ENCODE measurements at regions not wholly inside any gene's neighbourhood (a gene's known extent, or its start where the extent isn't known, plus 50 kb on each side); places are given as distances from the start of the nearest gene placed in this dataset.

- Histone ChIP-seq H3K4me1 (ENCODE audit: insufficient read depth, low read length) (no peaks in the 10 kb centered on the region), H3K27me3 (ENCODE audit: insufficient read depth, low read length, poor library complexity, severe bottlenecking) (no peaks in the 10 kb centered on the region), H3K9me3 (ENCODE audit: low read length) (no peaks in the 10 kb centered on the region), H3K27ac (ENCODE audit: low read depth, low read length) (no peak overlapping the region), H3K4me3 (ENCODE audit: low read length) (no peak overlapping the region), H3K36me3 (ENCODE audit: insufficient read depth, low read length) (no peaks in the 10 kb centered on the region)
- Mint-ChIP-seq H3K27me3 (peaks cover 7 to 17% of the 10 kb centered on the region in 2 donors), H3K4me1 (no peaks in the 10 kb centered on the region), H3K36me3 (no peaks in the 10 kb centered on the region), H3K9me3 (peaks cover 0 to 4% (median 0%) of the 10 kb centered on the region in 5 donors), H3K27ac (no peak overlapping the region), H3K4me3 (no peak overlapping the region)
- no peak for DNase-seq
- CTCF ChIA-PET: no interaction called here
- POLR2A ChIA-PET: no interaction called here
Measured at GRCh38 chr5:37902323-37902722, 62.5 kb upstream of the GDNF start.

GRCh38 chr5:37900692-37901091, 60.9 kb upstream of the GDNF start:
- ChIA-PET CTCF (no interaction called here), POLR2A (no interaction called here)
- Mint-ChIP-seq H3K9me3 (peaks cover 0 to 6% (median 0%) of the 10 kb centered on the region in 5 donors), H3K36me3 (no peaks in the 10 kb centered on the region), H3K4me1 (no peaks in the 10 kb centered on the region), H3K27me3 (peaks cover 7 to 18% of the 10 kb centered on the region in 2 donors), H3K4me3 (no peak overlapping the region), H3K27ac (no peak overlapping the region)
- Histone ChIP-seq H3K27me3 (ENCODE audit: insufficient read depth, low read length, poor library complexity, severe bottlenecking) (no peaks in the 10 kb centered on the region), H3K4me1 (ENCODE audit: insufficient read depth, low read length) (no peaks in the 10 kb centered on the region), H3K9me3 (ENCODE audit: low read length) (no peaks in the 10 kb centered on the region), H3K36me3 (ENCODE audit: insufficient read depth, low read length) (no peaks in the 10 kb centered on the region), H3K27ac (ENCODE audit: low read depth, low read length) (no peak overlapping the region), H3K4me3 (ENCODE audit: low read length) (no peak overlapping the region)
- no peak for DNase-seq

- H3K36me3 Mint-ChIP-seq: no peaks in the 10 kb centered on the region
- Histone ChIP-seq H3K4me1 (ENCODE audit: insufficient read depth, low read length) (no peaks in the 10 kb centered on the region), H3K27me3 (ENCODE audit: insufficient read depth, low read length, poor library complexity, severe bottlenecking) (no peaks in the 10 kb centered on the region), H3K9me3 (ENCODE audit: low read length) (no peaks in the 10 kb centered on the region), H3K36me3 (ENCODE audit: insufficient read depth, low read length) (no peaks in the 10 kb centered on the region), H3K27ac (ENCODE audit: low read depth, low read length) (no peak overlapping the region), H3K4me3 (ENCODE audit: low read length) (no peak overlapping the region)
- H3K4me3 Mint-ChIP-seq: no peak overlapping the region
- no peak for DNase-seq
- H3K27ac Mint-ChIP-seq: no peak overlapping the region
- ChIA-PET POLR2A (no interaction called here), CTCF (no interaction called here)
- H3K9me3 Mint-ChIP-seq: peaks cover 0 to 6% (median 0%) of the 10 kb centered on the region in 5 donors
- H3K27me3 Mint-ChIP-seq: peaks cover 5 to 18% of the 10 kb centered on the region in 2 donors
- H3K4me1 Mint-ChIP-seq: no peaks in the 10 kb centered on the region
Measured at GRCh38 chr5:37899037-37899436, 59.2 kb upstream of the GDNF start.

- DNase-seq: no peak
- H3K27me3 Mint-ChIP-seq: peaks cover 5 to 18% of the 10 kb centered on the region in 2 donors
- H3K9me3 Mint-ChIP-seq: peaks cover 0 to 2% (median 0%) of the 10 kb centered on the region in 5 donors
- H3K4me3 Mint-ChIP-seq: no peak overlapping the region
- Histone ChIP-seq H3K9me3 (ENCODE audit: low read length) (no peaks in the 10 kb centered on the region), H3K27ac (ENCODE audit: low read depth, low read length) (no peak overlapping the region), H3K36me3 (ENCODE audit: insufficient read depth, low read length) (no peaks in the 10 kb centered on the region), H3K4me1 (ENCODE audit: insufficient read depth, low read length) (no peaks in the 10 kb centered on the region), H3K27me3 (ENCODE audit: insufficient read depth, low read length, poor library complexity, severe bottlenecking) (no peaks in the 10 kb centered on the region), H3K4me3 (ENCODE audit: low read length) (no peak overlapping the region)
- POLR2A ChIA-PET: no interaction called here
- no peak overlapping the region for H3K27ac Mint-ChIP-seq
- CTCF ChIA-PET: no interaction called here
- no peaks in the 10 kb centered on the region for H3K36me3 Mint-ChIP-seq
- no peaks in the 10 kb centered on the region for H3K4me1 Mint-ChIP-seq
Measured at GRCh38 chr5:37896159-37896558, 56.3 kb upstream of the GDNF start.

- no peaks in the 10 kb centered on the region for H3K4me1 ChIP-seq (ENCODE audit: insufficient read depth, low read length)
- Mint-ChIP-seq H3K9me3 (peaks cover 0 to 2% (median 0%) of the 10 kb centered on the region in 5 donors), H3K4me3 (no peak overlapping the region), H3K27me3 (peaks cover 0 to 7% of the 10 kb centered on the region in 2 donors), H3K36me3 (no peaks in the 10 kb centered on the region), H3K27ac (no peak overlapping the region), H3K4me1 (no peaks in the 10 kb centered on the region)
- ChIA-PET CTCF (no interaction called here), POLR2A (no interaction called here)
- DNase-seq: no peak
- no peak overlapping the region for H3K4me3 ChIP-seq (ENCODE audit: low read length)
- no peaks in the 10 kb centered on the region for H3K27me3 ChIP-seq (ENCODE audit: insufficient read depth, low read length, poor library complexity, severe bottlenecking)
- H3K27ac ChIP-seq (ENCODE audit: low read depth, low read length): no peak overlapping the region
- no peaks in the 10 kb centered on the region for H3K9me3 ChIP-seq (ENCODE audit: low read length)
- H3K36me3 ChIP-seq (ENCODE audit: insufficient read depth, low read length): no peaks in the 10 kb centered on the region
Measured at GRCh38 chr5:37893434-37894134, 53.7 kb upstream of the GDNF start.

- H3K27me3 ChIP-seq (ENCODE audit: insufficient read depth, low read length, poor library complexity, severe bottlenecking): no peaks in the 10 kb centered on the region
- H3K4me1 ChIP-seq (ENCODE audit: insufficient read depth, low read length): no peaks in the 10 kb centered on the region
- no peaks in the 10 kb centered on the region for H3K36me3 Mint-ChIP-seq
- H3K27me3 Mint-ChIP-seq: peaks cover 0 to 5% of the 10 kb centered on the region in 2 donors
- no peak overlapping the region for H3K4me3 Mint-ChIP-seq
- H3K27ac ChIP-seq (ENCODE audit: low read depth, low read length): no peak overlapping the region
- H3K4me3 ChIP-seq (ENCODE audit: low read length): no peak overlapping the region
- DNase-seq: no peak
- POLR2A ChIA-PET: no interaction called here
- H3K9me3 ChIP-seq (ENCODE audit: low read length): no peaks in the 10 kb centered on the region
- CTCF ChIA-PET: no interaction called here
- no peaks in the 10 kb centered on the region for H3K4me1 Mint-ChIP-seq
- no peaks in the 10 kb centered on the region for H3K36me3 ChIP-seq (ENCODE audit: insufficient read depth, low read length)
- H3K9me3 Mint-ChIP-seq: peaks cover 0 to 2% (median 0%) of the 10 kb centered on the region in 5 donors
- H3K27ac Mint-ChIP-seq: no peak overlapping the region
Measured at GRCh38 chr5:37892586-37892985, 52.7 kb upstream of the GDNF start.

- Histone ChIP-seq H3K4me3 (ENCODE audit: low read length) (no peak overlapping the region), H3K4me1 (ENCODE audit: insufficient read depth, low read length) (no peaks in the 10 kb centered on the region), H3K36me3 (ENCODE audit: insufficient read depth, low read length) (no peaks in the 10 kb centered on the region), H3K9me3 (ENCODE audit: low read length) (no peaks in the 10 kb centered on the region), H3K27me3 (ENCODE audit: insufficient read depth, low read length, poor library complexity, severe bottlenecking) (no peaks in the 10 kb centered on the region), H3K27ac (ENCODE audit: low read depth, low read length) (no peak overlapping the region)
- H3K4me1 Mint-ChIP-seq: no peaks in the 10 kb centered on the region
- CTCF ChIA-PET: no interaction called here
- POLR2A ChIA-PET: no interaction called here
- no peak overlapping the region for H3K27ac Mint-ChIP-seq
- no peak for DNase-seq
- no peaks in the 10 kb centered on the region for H3K9me3 Mint-ChIP-seq
- no peak overlapping the region for H3K4me3 Mint-ChIP-seq
- no peaks in the 10 kb centered on the region for H3K36me3 Mint-ChIP-seq
- H3K27me3 Mint-ChIP-seq: peaks cover 0 to 2% of the 10 kb centered on the region in 2 donors
Measured at GRCh38 chr5:37891832-37892231, 52.0 kb upstream of the GDNF start.

- ChIA-PET POLR2A (no interaction called here), CTCF (no interaction called here)
- H3K4me3 ChIP-seq (ENCODE audit: low read length): no peak overlapping the region
- H3K27ac ChIP-seq (ENCODE audit: low read depth, low read length): no peak overlapping the region
- H3K9me3 ChIP-seq (ENCODE audit: low read length): no peaks in the 10 kb centered on the region
- Mint-ChIP-seq H3K27ac (no peak overlapping the region), H3K9me3 (peaks cover 0 to 1% (median 0%) of the 10 kb centered on the region in 5 donors), H3K4me3 (no peak overlapping the region), H3K36me3 (no peaks in the 10 kb centered on the region), H3K4me1 (no peaks in the 10 kb centered on the region), H3K27me3 (peaks cover 2 to 4% of the 10 kb centered on the region in 2 donors)
- H3K36me3 ChIP-seq (ENCODE audit: insufficient read depth, low read length): no peaks in the 10 kb centered on the region
- no peaks in the 10 kb centered on the region for H3K4me1 ChIP-seq (ENCODE audit: insufficient read depth, low read length)
- H3K27me3 ChIP-seq (ENCODE audit: insufficient read depth, low read length, poor library complexity, severe bottlenecking): no peaks in the 10 kb centered on the region
- DNase-seq: no peak
Measured at GRCh38 chr5:37889612-37890317, 49.9 kb upstream of the GDNF start.

Data from CD8-positive, alpha-beta memory T cell (primary cell).